ENCODE measurements at regions not wholly inside any gene's neighbourhood (a gene's known extent, or its start where the extent isn't known, plus 50 kb on each side); places are given as distances from the start of the nearest gene placed in this dataset.

GRCh38 chr4:96874657-96875056, 1034.8 kb downstream of the PDHA2 start:
- TF ChIP-seq EZH2 (IDR thresholded peaks at IDR 0.05; ENCODE audit: borderline replicate concordance) (no peak), CTCF (IDR thresholded peaks at IDR 0.05; ENCODE audit: poor library complexity) (no peak), EZH2phosphoT487 (IDR thresholded peaks at IDR 0.05; ENCODE audit: low read depth, severe bottlenecking, unreplicated experiment) (no peak)
